ENCODE measurements at regions not wholly inside any gene's neighbourhood (a gene's known extent, or its start where the extent isn't known, plus 50 kb on each side); places are given as distances from the start of the nearest gene placed in this dataset.

- DNase-seq (ENCODE audit: low spot score) = no peak
These were observed 262.5 kb upstream of the GNAI1 start for GRCh38 chr7:79872176-79872575.

GRCh38 chr7:79868010-79868409 is 266.6 kb upstream of the GNAI1 start:
- DNase-seq (ENCODE audit: low spot score) = no peak

- DNase-seq (ENCODE audit: low spot score) = no peak
These were observed 272.0 kb upstream of the GNAI1 start for GRCh38 chr7:79862447-79863210.

GRCh38 chr7:79855172-79855571 is 279.5 kb upstream of the GNAI1 start:
- no peak for DNase-seq (ENCODE audit: low spot score)

- no peak for DNase-seq (ENCODE audit: low spot score)
These were observed 280.0 kb upstream of the GNAI1 start for GRCh38 chr7:79854621-79855020.

GRCh38 chr7:79837915-79838314 is 296.7 kb upstream of the GNAI1 start:
- no peak for DNase-seq (ENCODE audit: low spot score)

GRCh38 chr7:79833616-79834015 is 301.0 kb upstream of the GNAI1 start:
- DNase-seq (ENCODE audit: low spot score) = no peak

GRCh38 chr7:79828866-79829265 is 305.8 kb upstream of the GNAI1 start:
- DNase-seq (ENCODE audit: low spot score) = no peak

- no peak for DNase-seq (ENCODE audit: low spot score)
These were observed 311.2 kb upstream of the GNAI1 start for GRCh38 chr7:79823246-79823951.

GRCh38 chr7:79822620-79823240 is 311.9 kb upstream of the GNAI1 start:
- no peak for DNase-seq (ENCODE audit: low spot score)

- peak; percentile 13 for DNase-seq (ENCODE audit: low spot score)
These were observed 314.2 kb upstream of the GNAI1 start for GRCh38 chr7:79820387-79820786.

- no peak for DNase-seq (ENCODE audit: low spot score)
These were observed 323.7 kb upstream of the GNAI1 start for GRCh38 chr7:79810916-79811315.

GRCh38 chr7:79806161-79806734 is 328.4 kb upstream of the GNAI1 start:
- DNase-seq (ENCODE audit: low spot score) = no peak

- no peak for DNase-seq (ENCODE audit: low spot score)
These were observed 337.3 kb upstream of the MAGI2 start for GRCh38 chr7:79790656-79791262.

GRCh38 chr7:79789584-79790345 is 336.3 kb upstream of the MAGI2 start:
- DNase-seq (ENCODE audit: low spot score) = no peak

- no peak for DNase-seq (ENCODE audit: low spot score)
These were observed 334.2 kb upstream of the MAGI2 start for GRCh38 chr7:79787623-79788022.

- DNase-seq (ENCODE audit: low spot score) = no peak
These were observed 333.6 kb upstream of the MAGI2 start for GRCh38 chr7:79787096-79787495.

- DNase-seq (ENCODE audit: low spot score) = no peak
These were observed 332.7 kb upstream of the MAGI2 start for GRCh38 chr7:79786187-79786586.

- DNase-seq (ENCODE audit: low spot score) = no peak
These were observed 332.1 kb upstream of the MAGI2 start for GRCh38 chr7:79785556-79785955.

- DNase-seq (ENCODE audit: low spot score) = no peak
These were observed 329.4 kb upstream of the MAGI2 start for GRCh38 chr7:79782906-79783305.

- no peak for DNase-seq (ENCODE audit: low spot score)
These were observed 328.8 kb upstream of the MAGI2 start for GRCh38 chr7:79782256-79782655.

Data from mucosa of gallbladder (tissue), 1 donor.